Stimulated activated CD4-positive, alpha-beta T cell treated with anti-CD3 and anti-CD28 coated beads, Interleukin-15, amount 100 ng/mL, for 48 hours (primary cell): ENCODE measurements at regions not wholly inside any gene's neighbourhood (a gene's known extent, or its start where the extent isn't known, plus 50 kb on each side); places are given as distances from the start of the nearest gene placed in this dataset.
"Not testable (repeated sequence)": the region's sequence is repeated elsewhere in the genome, so short reads cannot be mapped to it uniquely, and the experiment has no call there.

Experiments
- DNase-seq, 2 donors: peaks; one replicate each; pipeline ENCODE4 v3.0.0-alpha.2; 2020; ENCODE audit warnings: low read depth in 2 of 2

DNA sequence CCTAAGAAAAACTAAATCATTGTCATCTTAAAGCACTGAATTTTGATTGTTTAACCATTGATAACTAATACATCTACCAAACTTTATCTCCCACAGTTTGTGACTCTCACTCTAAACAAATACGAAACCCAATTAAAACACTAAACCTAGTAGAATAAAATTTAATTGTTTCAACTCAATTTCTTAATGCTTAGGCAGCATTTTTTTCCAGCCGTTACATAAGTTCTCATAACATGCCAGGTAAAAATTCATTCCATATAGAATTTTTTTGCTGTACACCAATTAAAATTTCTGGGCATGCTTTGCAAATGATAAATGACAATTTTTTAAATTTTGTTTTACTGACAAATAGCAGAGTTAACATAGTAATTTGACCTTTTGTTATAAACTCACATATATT, 658.2 kb upstream of the FLRT2 start:
- no peak for DNase-seq

- no peak for DNase-seq
These were observed 655.5 kb upstream of the FLRT2 start for GRCh38 chr14:84874436-84874835.

DNA sequence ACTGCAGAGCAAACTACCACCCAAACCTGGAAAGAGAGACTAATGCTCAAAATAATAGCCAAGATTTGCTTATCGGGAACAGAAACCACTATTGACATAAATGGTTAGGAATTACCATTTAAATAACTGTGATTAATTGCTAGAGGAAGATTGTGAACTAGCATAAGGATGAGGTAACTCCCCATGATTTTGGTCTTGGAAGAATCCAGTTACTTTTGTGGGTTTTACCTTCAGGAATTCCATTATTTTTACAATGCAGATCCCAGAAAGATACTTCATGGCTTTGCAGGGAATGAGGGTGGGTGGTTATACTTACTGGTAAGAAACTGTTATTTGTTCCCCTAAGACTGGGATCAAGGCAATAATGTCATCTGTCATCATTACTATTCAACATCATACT, 652.9 kb upstream of the FLRT2 start:
- DNase-seq: no peak

DNA sequence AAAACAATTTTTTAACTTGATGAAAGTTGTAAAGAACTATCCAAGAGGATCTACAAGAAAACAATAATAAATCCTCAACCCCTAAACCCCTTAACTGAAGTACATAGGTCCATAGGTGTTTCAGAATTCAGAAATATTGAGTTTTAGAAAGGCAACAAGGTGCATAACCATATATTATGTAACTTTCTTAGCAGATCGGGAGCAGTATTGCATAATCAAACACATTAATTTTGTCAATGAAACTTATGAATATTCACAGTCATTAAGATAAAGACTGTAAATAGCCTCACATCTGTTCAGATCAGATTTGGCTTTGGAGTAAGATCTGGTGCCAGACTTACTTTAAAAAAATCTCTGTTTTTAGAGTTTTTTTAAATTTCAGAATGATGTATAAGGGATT, 647.1 kb upstream of the FLRT2 start:
- DNase-seq: no peak

GRCh38 chr14:84885061-84885460, 644.9 kb upstream of the FLRT2 start:
- no peak for DNase-seq

- DNase-seq: no peak
These were observed 638.5 kb upstream of the FLRT2 start for GRCh38 chr14:84891404-84891803.

- DNase-seq: no peak
These were observed 635.7 kb upstream of the FLRT2 start for GRCh38 chr14:84894254-84894653.

GRCh38 chr14:84922370-84922769, 607.6 kb upstream of the FLRT2 start:
- DNase-seq: no peak

GRCh38 chr14:84926656-84927055, 603.3 kb upstream of the FLRT2 start:
- no peak for DNase-seq

DNA sequence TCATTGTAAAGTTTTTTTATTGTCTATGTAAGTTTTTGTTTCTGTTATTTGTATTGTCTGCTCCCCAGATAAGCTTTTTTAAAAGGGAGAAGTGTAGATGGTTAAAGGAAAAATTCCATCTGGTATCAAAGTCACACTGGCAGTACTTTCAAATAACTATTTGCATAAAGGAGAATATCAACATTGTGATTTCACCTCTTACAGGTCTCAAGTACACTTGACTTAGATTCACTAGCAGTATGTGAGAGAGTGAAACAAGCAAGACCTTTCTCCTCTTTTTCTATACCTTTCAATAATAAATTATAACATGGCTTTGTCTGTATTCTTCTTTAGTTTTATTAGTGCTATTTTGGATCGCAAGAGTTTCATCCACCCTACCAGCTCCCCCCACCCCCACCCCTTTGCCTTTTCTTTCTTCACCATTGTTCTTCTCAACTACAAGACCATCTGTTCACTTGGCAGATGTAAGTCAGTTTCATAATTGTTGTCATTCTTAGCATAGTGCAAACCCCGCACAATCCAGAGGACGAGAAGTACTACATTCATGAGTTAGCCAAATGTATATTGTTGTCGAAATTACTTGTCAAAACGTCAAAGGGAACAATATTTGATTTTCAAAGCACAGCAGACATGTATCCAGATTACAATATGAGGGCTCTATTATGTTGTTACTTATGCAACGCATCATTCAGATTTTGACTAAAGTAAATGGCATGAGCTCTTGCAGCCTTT, 602.7 kb upstream of the FLRT2 start:
- no peak for DNase-seq

DNA sequence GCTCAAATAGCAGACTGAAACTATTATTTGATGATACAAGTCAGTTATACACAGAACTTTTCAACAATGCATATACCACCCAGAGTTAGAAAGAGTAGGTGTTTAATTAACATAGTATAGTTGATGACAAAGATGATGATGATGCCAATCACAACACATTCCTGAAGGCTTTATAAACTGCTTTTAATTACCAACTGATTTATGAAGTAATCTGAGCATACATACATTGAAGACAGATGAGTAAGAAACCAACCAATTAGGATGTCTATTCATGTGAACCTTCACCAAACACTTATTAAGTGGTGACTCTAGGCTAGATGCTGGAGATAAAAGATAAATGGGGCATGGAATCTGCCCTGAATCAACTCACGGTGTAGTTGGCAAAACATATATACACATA, 600.9 kb upstream of the FLRT2 start:
- DNase-seq: no peak

GRCh38 chr14:84929834-84930233, 600.1 kb upstream of the FLRT2 start:
- DNase-seq: no peak

- no peak for DNase-seq
These were observed 592.9 kb upstream of the FLRT2 start for GRCh38 chr14:84937016-84937415.

DNA sequence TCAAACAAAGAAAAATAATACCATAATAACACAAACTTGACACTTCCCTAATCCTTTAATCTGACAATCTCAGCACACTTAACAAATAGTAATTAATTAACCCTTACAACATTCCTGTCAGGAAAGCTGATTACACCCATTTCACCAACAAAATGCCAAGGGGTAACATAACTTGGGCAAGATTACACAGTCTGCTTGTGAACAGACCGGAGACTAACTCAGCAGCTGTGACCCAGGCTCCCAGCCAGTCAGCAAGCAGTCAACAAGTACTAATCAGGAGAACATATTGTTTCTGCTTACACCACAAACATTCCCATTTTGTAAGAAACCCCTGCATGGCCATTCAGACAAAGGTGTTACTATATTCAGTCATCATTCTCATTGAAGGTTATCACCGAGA, 592.5 kb upstream of the FLRT2 start:
- DNase-seq: no peak

- DNase-seq: not testable (repeated sequence)
These were observed 585.0 kb upstream of the FLRT2 start for GRCh38 chr14:84944901-84945300.

DNA sequence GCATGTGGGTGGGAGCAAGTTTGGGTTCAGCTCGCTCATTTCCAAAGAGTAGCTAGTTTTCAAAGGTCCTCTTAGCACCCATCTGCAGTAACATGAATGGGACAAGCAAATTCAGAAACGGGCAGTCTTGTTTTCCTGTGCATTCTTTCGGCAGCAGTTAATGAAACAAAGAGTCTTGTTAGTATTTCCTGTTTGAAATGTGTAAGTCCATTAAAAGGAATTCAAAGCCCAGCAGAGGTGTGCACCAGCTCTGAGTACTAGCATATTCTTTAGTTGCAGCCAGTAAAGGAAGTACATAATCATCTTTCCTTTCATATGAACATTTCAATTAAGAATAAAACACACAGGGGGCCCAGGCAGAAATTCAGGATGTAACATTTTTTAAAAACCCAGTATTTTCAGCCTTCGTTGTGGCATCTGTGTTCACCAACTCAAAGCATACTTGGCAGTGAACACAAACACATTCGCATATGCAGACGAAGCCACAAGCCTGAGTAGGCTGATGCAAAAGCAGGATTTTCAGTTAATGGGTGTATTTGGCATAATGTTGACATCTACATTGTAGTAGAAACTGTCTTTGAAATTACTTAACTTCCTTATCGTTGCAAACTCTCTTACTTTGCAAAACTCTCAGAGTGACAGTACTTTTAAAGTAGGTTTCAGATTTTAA, 570.0 kb upstream of the FLRT2 start:
- DNase-seq: no peak

GRCh38 chr14:84961637-84962036, 568.3 kb upstream of the FLRT2 start:
- no peak for DNase-seq

DNA sequence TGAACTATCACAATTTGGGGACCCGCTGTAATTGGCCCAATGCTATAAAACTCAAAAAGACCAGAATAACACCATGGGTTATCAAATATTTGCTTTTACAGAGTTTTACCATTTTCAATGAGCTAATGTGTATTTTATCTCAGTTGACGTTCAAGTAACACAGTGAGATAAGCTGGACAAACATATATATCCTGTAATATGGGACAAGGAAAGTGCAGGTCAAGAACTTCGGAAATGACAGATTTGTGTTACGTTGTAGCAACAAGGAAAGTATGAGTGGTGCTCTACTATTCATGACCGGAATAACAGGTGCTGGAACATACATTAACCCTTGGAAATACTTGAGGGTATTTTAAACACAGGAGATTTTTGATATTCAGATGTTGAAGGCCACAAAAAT, 566.4 kb upstream of the FLRT2 start:
- no peak for DNase-seq

- DNase-seq: no peak
These were observed 564.7 kb upstream of the FLRT2 start for GRCh38 chr14:84965279-84965678.

GRCh38 chr14:84969501-84969900, 560.4 kb upstream of the FLRT2 start:
- DNase-seq: no peak

GRCh38 chr14:84975241-84975902, 554.6 kb upstream of the FLRT2 start:
- DNase-seq: no peak

GRCh38 chr14:84976805-84977204, 553.1 kb upstream of the FLRT2 start:
- no peak for DNase-seq

DNA sequence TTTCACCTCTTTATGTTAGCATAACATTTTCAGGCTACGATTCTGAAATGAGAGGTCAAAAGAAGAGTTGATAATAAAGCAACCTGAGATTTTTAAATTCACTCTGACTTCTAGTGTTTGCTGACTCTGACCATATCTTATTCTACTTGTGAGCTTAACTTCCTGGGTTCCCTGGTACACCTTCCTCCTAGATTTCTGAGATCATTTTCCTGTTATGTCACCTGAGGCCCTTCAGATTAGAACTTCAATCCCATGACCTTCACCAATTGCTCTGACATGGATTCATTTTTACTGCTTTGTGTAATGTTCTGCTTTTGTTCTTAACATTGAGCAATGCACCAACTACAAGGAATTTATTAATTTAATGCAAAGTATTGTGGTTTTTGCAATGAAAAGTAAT, 542.9 kb upstream of the FLRT2 start:
- DNase-seq: no peak
